ENCODE measurements at regions not wholly inside any gene's neighbourhood (a gene's known extent, or its start where the extent isn't known, plus 50 kb on each side); places are given as distances from the start of the nearest gene placed in this dataset.

GRCh38 chr16:21526923-21527807 lies 72.2 kb upstream of the METTL9 start:
- TF ChIP-seq POLR2A (IDR thresholded peaks at IDR 0.05; ENCODE audit: low read depth, low read length) (no peak), POLR2AphosphoS5 (IDR thresholded peaks at IDR 0.05; ENCODE audit: low read depth, low read length) (no peak)

All from GM12892 (cell line).